ENCODE measurements at regions not wholly inside any gene's neighbourhood (a gene's known extent, or its start where the extent isn't known, plus 50 kb on each side); places are given as distances from the start of the nearest gene placed in this dataset.

- DNase-seq, result no peak
Observed at GRCh38 chr18:75574187-75574586, 146.7 kb upstream of the SMIM21 start.

GRCh38 chr18:75563150-75563549, 135.6 kb upstream of the SMIM21 start:
- no peak for DNase-seq

DNA sequence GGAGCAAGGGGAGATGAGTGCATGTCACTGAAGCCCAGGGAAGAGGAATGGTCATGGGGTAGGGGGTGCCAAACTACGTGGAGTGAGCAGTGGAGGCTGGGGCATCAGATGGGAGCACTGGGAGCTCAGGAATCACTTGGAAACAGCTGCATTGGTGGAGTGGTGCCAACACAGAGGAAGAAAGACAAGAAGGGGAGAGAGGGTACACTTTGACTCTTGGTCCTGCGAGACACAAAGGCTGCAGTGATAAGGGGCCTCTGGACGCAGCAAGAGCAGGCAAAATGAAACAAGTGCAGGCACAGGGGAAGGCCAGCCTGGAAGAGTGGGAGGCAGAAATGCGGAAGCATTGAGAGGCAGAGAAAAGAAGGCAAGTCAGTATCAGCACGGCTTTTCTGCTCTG, 134.7 kb upstream of the SMIM21 start:
- DNase-seq, result no peak

DNA sequence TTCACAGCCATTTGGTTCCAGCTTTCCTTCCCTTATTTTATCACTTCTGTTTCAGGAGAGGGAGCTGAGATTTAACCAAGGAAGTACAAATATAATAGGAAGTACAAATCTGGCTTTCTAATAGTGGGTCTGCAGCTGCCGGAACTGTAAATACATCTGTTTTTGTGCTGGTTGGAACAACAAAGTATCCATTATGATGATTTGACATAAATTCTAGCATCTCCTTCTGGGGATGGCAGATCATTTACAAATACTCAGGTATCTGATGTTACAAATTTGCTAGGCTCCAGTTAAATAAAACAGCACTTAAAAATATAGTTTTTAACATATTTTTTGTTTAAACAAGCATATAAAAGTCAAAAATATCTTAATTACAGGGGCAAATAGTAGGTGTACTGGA, 131.3 kb upstream of the SMIM21 start:
- no peak for DNase-seq

- no peak for DNase-seq
Observed at GRCh38 chr18:75556841-75557240, 129.3 kb upstream of the SMIM21 start.

- DNase-seq, result no peak
Observed at GRCh38 chr18:75554644-75555185, 127.2 kb upstream of the SMIM21 start.

GRCh38 chr18:75554176-75554575, 126.7 kb upstream of the SMIM21 start:
- no peak for DNase-seq

GRCh38 chr18:75553021-75553420, 125.5 kb upstream of the SMIM21 start:
- no peak for DNase-seq

DNA sequence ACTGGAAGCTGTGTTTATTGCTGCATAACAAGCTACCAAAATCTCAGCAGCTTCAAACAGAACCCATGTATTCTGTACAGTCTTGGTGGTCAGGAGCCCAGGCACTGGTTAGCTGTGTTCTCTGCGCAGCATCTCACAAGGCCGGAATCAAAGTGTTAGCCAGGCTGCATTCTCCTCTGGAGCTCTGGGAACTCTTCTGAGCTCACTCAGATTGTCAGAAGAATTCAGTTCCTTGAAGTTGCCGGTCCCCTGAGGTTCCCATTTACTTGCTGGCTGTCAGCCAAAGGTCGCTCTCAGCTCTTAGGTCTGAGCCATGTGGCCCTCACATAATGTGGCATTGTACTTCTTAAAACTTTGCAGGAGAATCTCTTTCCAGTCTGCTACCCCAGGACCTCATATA, 123.6 kb upstream of the SMIM21 start:
- DNase-seq, result no peak

DNA sequence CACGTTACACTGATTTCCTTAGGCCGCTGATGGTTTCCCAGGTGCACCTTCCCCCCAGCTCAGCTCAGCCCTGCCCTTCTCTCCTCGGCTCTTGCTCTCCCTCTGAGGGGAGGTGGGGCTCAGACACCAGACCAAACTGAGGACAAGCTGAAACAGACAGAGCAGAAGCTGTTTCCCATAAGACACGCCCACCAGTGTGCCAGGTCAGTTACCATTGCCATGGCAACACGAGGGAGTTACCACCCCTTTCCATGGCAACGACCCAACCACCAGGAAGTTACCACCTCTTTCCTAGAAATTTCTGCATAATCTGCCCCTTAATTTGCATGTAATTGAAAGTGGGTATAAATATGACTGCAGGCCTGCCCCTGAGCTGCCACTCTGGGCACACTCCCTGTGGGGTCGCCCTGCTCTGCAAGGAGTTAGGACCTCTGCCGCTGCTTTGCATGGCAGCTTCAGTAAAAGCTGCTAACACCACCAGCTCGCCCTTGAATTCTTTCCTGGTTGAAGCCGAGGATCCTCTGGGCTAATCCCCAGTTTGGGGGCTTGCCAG, 120.9 kb upstream of the SMIM21 start:
- no peak for DNase-seq

DNA sequence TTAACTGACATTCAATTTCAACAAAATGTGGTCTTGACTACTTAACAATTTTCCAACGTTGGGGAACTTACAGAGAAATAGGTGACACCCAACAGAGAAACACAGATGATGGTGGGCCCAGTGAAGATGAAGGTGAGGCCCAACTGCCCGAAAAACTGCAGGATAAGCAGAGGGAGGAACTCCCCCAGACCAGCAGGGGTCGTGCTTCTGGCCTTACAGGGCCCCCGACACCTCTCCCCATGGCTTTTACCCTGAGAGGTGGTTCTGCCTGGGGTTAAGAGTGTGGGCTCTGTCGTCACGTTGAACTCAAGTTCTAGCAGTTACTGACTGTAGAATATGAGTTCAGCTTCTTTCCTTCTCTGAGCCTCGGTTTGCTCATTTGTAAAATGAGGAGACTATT, 119.5 kb upstream of the SMIM21 start:
- no peak for DNase-seq

GRCh38 chr18:75545189-75545588, 117.7 kb upstream of the SMIM21 start:
- no peak for DNase-seq

GRCh38 chr18:75544496-75544895, 117.0 kb upstream of the SMIM21 start:
- no peak for DNase-seq

DNA sequence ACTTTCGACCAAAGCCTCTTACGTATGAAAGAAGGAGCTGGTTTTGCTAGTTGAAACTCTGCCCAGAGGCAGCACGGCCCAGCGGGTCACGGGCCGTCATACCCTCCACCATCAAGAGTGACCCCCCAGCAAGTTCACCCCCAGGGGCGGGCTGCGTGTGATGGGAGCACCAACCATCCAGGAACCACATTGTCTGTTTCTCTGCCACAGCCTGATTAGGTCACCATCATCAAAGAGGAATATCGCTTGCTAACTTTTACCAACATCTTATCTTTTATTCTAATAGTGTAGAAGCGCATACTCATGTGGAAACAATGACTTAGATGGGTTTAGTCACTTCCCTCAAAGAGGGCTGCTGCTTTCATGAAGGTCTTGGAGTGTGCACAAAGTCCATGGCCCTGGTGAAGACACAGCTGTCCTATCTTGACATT, 116.6 kb upstream of the SMIM21 start:
- no peak for DNase-seq

- no peak for DNase-seq
Observed at GRCh38 chr18:75538727-75539126, 111.2 kb upstream of the SMIM21 start.

GRCh38 chr18:75533950-75534349, 106.4 kb upstream of the SMIM21 start:
- DNase-seq, result no peak

DNA sequence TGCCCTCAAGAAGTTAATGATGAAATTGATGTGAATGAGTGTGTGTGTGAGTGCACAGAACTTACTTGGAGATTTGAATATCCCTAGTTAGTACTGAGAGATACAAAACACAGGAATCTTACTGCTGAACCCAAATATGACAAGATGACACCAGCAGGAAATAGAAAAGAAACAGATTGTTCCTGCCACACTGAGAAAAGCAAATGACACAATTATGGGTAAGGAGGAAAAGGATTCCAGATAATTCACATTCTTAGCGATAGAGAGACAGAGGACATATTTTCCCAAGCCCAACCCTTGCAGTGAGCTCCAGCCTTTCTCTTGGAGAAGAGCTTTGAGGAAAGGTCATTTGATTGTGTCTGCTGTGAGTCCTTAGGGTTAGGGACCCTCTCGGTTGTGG, 105.7 kb upstream of the SMIM21 start:
- DNase-seq, result no peak

DNA sequence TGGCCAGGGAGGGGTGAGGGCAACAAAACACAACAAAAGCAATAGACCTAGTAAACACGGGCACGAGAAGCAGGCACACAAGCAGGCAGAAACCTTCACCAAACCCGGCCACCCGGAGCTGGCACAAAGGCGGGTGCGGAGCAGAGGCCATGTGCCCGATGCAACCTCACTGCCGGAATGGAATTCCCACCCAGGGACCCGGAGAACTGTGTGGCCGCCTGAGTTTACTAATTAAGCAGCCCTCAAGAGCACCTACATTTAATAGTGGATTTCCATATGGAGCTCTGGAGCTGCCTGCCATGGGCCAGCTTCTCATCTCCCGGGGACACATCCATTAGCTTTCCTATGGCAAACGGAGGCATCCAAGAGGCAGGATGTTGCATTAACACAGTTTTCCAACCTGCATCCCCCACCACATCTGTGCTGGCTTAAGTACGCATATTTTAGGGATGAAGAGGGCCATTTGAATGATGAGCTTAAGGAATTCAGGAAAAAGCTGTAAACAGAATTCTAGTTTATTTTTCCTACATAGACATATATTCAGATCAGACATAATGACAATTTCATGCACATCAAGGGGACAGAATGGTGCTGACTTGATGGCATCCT, 104.5 kb upstream of the SMIM21 start:
- no peak for DNase-seq

DNA sequence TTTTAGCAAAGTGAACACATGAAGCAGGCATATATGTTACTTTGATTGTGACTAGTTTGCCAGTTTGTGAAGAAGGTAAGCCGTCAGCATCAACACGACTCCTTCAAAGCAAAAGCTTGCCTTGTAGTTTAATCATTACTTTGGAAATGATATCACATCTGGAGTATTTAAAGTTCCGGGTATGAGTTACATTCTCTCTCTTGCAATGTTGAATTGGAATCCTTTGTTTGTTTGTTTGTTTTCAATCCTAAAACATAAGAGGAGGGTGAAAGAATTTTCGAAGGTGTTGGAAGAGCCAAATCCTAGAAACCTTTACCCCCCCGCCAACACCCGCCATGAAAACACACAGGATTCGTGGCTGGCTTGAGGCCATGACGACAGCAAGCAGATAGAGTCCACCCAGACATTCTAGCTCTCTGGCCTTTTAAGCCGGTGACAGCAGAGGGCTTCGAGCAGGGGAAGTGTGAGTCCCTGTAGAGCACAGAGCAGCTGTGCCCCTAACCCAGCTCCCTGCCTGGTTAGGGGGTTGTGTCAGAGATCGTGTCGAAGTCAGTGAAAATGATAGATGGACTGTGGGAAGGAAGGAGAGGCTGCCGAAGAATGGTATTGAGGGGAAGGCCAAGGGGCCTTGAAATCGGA, 103.8 kb upstream of the SMIM21 start:
- DNase-seq, result no peak

DNA sequence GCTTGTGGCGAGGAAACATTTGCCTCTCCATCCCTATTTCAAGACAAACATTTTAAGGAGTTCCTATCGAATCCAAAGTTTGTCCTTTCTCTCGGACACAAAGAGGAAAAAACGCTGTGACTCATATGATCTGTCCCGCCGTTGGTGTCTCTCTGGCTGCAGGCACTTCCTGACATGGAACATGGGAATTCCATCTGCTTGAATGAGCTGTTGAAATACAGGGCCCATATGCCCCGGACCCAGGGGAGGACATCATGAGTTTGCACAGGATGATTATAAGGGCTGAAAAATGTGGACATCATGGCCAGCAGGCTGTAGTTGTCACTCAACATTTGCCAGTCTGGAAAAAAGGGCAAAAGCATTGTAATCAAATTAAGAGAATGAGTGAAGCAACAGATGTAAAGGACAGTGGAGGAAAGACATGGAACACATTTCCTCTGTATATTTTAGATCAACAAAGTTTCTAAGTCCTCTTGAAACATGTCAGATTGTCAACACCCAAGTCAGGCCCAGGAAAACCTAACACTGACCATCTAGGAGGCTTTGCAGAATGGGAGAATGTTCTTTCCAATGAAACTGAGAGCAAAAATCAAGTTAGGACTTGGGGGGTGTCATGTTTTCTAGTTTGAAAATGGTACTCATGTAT, 103.2 kb upstream of the SMIM21 start:
- DNase-seq, result no peak

- DNase-seq, result no peak
Observed at GRCh38 chr18:75530118-75530517, 102.6 kb upstream of the SMIM21 start.

DNA sequence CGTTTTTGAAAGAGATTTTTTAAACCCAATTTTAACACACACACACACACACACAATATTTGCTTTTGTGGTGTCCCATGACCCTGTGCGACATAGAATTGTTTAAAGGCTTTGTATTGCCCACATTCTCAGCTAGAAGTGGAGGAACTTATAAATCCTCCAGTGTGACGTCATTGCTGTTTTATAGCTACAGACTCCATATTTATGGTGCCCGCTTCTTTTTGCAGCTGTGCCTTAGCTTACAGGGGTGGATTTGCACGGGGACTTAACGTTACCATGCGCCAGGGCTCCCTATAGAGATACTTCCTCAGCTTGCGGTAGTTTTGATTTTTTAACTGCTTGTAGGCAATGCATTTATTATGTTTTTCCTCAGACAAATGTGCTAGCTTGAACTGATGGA, 101.9 kb upstream of the SMIM21 start:
- DNase-seq, result no peak

DNA sequence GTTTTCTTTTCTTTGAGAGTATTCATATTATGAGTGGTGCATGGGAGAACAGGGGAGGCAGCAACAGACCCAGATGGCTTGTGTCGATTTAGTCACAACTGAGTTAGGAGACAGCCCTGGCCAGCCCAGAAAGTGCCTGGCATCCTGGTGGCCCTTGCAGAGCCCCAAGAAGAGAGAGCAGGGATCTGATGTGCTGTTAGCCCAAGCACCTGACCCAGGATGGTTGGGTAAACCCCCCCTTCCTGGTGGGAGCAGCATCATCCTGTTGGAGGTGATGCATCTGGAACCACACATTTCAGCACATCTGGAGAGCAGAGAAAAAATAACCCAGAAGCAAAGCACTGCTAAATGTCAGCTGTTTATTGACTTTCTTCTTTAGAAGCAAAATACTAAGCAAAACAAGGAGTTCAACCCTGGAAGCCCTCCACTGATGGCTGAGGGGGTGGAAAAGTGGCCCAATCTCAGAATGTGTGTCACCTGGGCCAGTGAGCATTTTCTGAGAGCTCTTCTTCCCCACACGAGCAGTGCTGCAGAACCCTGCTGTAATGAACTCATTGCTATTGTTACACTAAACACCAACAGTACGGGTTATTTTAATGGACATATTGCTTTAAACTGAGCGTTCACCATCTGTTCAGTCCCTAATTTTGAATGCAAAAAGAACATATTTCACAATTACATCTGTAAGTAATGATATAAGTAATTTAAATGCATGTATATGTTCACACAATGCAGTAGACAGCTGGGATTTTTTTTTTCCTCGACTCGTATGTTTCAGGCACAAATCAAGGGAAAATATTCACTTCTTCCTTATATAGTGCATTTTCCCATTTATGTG, 100.6 kb upstream of the SMIM21 start:
- DNase-seq, result no peak

Data from central memory CD4-positive, alpha-beta T cell (primary cell).